ENCODE measurements at regions not wholly inside any gene's neighbourhood (a gene's known extent, or its start where the extent isn't known, plus 50 kb on each side); places are given as distances from the start of the nearest gene placed in this dataset.

DNA sequence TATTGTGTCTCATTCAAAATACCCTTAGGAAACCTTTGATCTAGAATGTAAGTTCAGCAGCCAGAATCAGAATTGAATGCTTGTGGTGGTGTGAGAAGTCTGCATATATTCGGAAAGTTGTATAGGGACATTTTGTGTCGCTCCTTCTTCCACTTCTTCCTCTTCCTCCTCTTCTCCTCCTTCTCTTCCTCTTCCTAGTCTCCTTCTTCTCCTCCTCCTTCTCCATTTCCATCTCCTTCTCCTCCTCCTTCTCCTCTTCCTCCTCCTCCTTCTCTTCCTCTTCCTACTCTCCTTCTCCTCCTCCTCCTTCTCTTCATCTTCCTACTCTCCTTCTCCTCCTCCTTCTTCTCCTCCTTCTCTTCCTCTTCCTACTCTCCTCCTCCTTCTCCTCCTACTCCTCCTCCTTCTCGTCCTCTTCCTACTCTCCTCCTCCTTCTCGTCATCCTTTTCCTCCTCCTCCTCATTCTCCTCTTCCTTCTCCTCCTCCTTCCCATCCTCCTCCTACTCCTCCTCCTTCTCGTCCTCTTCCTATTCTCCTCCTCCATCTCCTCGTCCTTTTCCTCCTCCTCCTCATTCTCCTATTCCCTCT is 749.3 kb upstream of the GOLIM4 start:
- no peak overlapping the region for H3K4me3 Mint-ChIP-seq
- ChIA-PET POLR2A (interaction anchor here (0.5 kb wide), 1 partner anchor 725 kb away, joined by 4 read pairs; no protein-coding TSS in a partner anchor), CTCF (no interaction called here)
- H3K27me3 Mint-ChIP-seq (ENCODE audit: low read depth): peaks cover 13% of the 10 kb centered on the region
- TF ChIP-seq IRF2 (CRISPR knock-in tag; IDR thresholded peaks at IDR 0.05; ENCODE audit: borderline replicate concordance, low read depth) (no peak), ZNF138 (CRISPR knock-in tag; conservative IDR thresholded peaks at IDR 0.05) (no peak)
- TF ChIP-seq, protein P1, sequence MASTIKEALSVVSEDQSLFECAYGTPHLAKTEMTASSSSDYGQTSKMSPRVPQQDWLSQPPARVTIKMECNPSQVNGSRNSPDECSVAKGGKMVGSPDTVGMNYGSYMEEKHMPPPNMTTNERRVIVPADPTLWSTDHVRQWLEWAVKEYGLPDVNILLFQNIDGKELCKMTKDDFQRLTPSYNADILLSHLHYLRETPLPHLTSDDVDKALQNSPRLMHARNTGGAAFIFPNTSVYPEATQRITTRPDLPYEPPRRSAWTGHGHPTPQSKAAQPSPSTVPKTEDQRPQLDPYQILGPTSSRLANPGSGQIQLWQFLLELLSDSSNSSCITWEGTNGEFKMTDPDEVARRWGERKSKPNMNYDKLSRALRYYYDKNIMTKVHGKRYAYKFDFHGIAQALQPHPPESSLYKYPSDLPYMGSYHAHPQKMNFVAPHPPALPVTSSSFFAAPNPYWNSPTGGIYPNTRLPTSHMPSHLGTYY (CRISPR knock-in tag; IDR thresholded peaks at IDR 0.05): no peak
- TF ChIP-seq, protein P2, sequence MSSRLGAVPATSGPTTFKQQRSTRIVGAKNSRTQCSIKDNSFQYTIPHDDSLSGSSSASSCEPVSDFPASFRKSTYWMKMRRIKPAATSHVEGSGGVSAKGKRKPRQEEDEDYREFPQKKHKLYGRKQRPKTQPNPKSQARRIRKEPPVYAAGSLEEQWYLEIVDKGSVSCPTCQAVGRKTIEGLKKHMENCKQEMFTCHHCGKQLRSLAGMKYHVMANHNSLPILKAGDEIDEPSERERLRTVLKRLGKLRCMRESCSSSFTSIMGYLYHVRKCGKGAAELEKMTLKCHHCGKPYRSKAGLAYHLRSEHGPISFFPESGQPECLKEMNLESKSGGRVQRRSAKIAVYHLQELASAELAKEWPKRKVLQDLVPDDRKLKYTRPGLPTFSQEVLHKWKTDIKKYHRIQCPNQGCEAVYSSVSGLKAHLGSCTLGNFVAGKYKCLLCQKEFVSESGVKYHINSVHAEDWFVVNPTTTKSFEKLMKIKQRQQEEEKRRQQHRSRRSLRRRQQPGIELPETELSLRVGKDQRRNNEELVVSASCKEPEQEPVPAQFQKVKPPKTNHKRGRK (CRISPR knock-in tag; IDR thresholded peaks at IDR 0.05; ENCODE audit: borderline replicate concordance): 0 out of 2 replicates have a peak, but pooled peaks have one; percentile 73
- DNase-seq (ENCODE audit: low spot score) (no peak), ATAC-seq (no peak)
- H3K4me1 Mint-ChIP-seq: peaks cover 59% of the 10 kb centered on the region
- peaks cover 5% of the 10 kb centered on the region for H3K36me3 Mint-ChIP-seq
- H3K9me3 Mint-ChIP-seq: peaks cover 16% of the 10 kb centered on the region
- H3K27ac Mint-ChIP-seq: no peak overlapping the region

DNA sequence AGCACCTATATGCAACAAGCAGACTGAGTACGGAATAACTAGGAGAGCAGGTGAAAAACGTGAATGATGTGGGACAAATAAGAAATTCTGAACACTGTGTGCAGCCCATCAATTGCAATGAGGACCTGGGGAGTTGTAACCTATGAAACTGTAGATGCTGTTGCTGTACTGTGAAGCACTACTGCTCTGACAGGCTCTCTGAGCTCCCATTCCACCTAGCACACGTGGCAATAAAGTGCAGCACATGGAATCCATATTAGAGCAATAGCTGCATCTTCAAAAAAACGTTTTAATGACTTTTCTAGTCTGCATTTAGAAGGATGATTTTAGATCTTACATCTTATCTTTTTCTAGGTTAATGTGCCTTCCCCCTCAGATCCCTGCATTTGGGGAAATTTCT is 748.7 kb upstream of the GOLIM4 start:
- Mint-ChIP-seq H3K27ac (no peak overlapping the region), H3K27me3 (ENCODE audit: low read depth) (peaks cover 13% of the 10 kb centered on the region), H3K9me3 (peaks cover 16% of the 10 kb centered on the region), H3K4me1 (peaks cover 65% of the 10 kb centered on the region), H3K36me3 (peaks cover 5% of the 10 kb centered on the region), H3K4me3 (no peak overlapping the region)
- ATAC-seq (no peak), DNase-seq (ENCODE audit: low spot score) (no peak)
- CTCF ChIA-PET: no interaction called here
- TF ChIP-seq ZBTB21 (CRISPR knock-in tag; IDR thresholded peaks at IDR 0.05; ENCODE audit: borderline replicate concordance): no peak
- TF ChIP-seq HMGA2 (CRISPR knock-in tag; IDR thresholded peaks at IDR 0.05): no peak
- TF ChIP-seq, protein P1 (CRISPR knock-in tag; IDR thresholded peaks at IDR 0.05): no peak
- TF ChIP-seq, protein P3, sequence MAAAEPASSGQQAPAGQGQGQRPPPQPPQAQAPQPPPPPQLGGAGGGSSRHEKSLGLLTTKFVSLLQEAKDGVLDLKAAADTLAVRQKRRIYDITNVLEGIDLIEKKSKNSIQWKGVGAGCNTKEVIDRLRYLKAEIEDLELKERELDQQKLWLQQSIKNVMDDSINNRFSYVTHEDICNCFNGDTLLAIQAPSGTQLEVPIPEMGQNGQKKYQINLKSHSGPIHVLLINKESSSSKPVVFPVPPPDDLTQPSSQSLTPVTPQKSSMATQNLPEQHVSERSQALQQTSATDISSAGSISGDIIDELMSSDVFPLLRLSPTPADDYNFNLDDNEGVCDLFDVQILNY (CRISPR knock-in tag; IDR thresholded peaks at IDR 0.05): no peak
- TF ChIP-seq, protein P4, sequence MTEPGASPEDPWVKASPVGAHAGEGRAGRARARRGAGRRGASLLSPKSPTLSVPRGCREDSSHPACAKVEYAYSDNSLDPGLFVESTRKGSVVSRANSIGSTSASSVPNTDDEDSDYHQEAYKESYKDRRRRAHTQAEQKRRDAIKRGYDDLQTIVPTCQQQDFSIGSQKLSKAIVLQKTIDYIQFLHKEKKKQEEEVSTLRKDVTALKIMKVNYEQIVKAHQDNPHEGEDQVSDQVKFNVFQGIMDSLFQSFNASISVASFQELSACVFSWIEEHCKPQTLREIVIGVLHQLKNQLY (CRISPR knock-in tag; IDR thresholded peaks at IDR 0.05): no peak
- TF ChIP-seq TP53 (CRISPR knock-in tag; IDR thresholded peaks at IDR 0.05): no peak
- POLR2A ChIA-PET: interaction anchor here (0.5 kb wide), 1 partner anchor 724 kb away, joined by 4 read pairs; no protein-coding TSS in a partner anchor

DNA sequence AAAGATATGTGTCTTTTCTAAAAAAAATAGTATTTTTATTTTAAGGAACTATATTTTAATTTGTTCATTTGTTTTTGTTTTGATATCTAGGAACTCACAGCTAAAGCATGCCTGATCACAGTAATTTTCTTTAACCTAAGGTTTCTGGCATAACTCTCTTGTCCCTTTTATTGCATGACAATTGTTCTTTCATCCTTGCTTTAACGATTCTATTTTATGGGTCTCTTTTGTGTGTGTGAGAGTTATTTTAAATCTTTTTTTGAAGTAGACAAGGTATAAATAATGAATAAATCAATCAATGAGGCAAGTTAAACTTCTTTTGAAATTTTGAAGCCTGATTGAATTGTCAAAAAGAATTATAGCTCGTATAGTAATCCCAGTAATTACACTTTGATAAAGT is 747.8 kb upstream of the GOLIM4 start:
- peaks cover 16% of the 10 kb centered on the region for H3K9me3 Mint-ChIP-seq
- ChIA-PET POLR2A (no interaction called here), CTCF (interaction anchor here (1.5 kb wide), 1 partner anchor 632 kb away, joined by 5 read pairs; no protein-coding TSS in a partner anchor)
- DNase-seq (ENCODE audit: low spot score) (no peak), ATAC-seq (no peak)
- H3K36me3 Mint-ChIP-seq: peaks cover 5% of the 10 kb centered on the region
- no peak overlapping the region for H3K27ac Mint-ChIP-seq
- no peak overlapping the region for H3K4me3 Mint-ChIP-seq
- peaks cover 71% of the 10 kb centered on the region for H3K4me1 Mint-ChIP-seq
- H3K27me3 Mint-ChIP-seq (ENCODE audit: low read depth): peaks cover 13% of the 10 kb centered on the region
- TF ChIP-seq, protein P5, sequence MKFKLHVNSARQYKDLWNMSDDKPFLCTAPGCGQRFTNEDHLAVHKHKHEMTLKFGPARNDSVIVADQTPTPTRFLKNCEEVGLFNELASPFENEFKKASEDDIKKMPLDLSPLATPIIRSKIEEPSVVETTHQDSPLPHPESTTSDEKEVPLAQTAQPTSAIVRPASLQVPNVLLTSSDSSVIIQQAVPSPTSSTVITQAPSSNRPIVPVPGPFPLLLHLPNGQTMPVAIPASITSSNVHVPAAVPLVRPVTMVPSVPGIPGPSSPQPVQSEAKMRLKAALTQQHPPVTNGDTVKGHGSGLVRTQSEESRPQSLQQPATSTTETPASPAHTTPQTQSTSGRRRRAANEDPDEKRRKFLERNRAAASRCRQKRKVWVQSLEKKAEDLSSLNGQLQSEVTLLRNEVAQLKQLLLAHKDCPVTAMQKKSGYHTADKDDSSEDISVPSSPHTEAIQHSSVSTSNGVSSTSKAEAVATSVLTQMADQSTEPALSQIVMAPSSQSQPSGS (CRISPR knock-in tag; IDR thresholded peaks at IDR 0.05; ENCODE audit: borderline replicate concordance, low read depth): no peak
- TF ChIP-seq, protein P6, sequence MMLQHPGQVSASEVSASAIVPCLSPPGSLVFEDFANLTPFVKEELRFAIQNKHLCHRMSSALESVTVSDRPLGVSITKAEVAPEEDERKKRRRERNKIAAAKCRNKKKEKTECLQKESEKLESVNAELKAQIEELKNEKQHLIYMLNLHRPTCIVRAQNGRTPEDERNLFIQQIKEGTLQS (CRISPR knock-in tag; conservative IDR thresholded peaks at IDR 0.05): no peak
- TF ChIP-seq NFYB (CRISPR knock-in tag; conservative IDR thresholded peaks at IDR 0.05; ENCODE audit: low read depth) (no peak), CREB1 (CRISPR knock-in tag; IDR thresholded peaks at IDR 0.05) (no peak), NFE2L1 (CRISPR knock-in tag; IDR thresholded peaks at IDR 0.05) (no peak), ZNF232 (CRISPR knock-in tag; IDR thresholded peaks at IDR 0.05) (no peak), ZNF263 (CRISPR knock-in tag; IDR thresholded peaks at IDR 0.05; ENCODE audit: low read depth) (no peak)
- TF ChIP-seq, protein P3 (CRISPR knock-in tag; IDR thresholded peaks at IDR 0.05): no peak
- TF ChIP-seq, protein P7, sequence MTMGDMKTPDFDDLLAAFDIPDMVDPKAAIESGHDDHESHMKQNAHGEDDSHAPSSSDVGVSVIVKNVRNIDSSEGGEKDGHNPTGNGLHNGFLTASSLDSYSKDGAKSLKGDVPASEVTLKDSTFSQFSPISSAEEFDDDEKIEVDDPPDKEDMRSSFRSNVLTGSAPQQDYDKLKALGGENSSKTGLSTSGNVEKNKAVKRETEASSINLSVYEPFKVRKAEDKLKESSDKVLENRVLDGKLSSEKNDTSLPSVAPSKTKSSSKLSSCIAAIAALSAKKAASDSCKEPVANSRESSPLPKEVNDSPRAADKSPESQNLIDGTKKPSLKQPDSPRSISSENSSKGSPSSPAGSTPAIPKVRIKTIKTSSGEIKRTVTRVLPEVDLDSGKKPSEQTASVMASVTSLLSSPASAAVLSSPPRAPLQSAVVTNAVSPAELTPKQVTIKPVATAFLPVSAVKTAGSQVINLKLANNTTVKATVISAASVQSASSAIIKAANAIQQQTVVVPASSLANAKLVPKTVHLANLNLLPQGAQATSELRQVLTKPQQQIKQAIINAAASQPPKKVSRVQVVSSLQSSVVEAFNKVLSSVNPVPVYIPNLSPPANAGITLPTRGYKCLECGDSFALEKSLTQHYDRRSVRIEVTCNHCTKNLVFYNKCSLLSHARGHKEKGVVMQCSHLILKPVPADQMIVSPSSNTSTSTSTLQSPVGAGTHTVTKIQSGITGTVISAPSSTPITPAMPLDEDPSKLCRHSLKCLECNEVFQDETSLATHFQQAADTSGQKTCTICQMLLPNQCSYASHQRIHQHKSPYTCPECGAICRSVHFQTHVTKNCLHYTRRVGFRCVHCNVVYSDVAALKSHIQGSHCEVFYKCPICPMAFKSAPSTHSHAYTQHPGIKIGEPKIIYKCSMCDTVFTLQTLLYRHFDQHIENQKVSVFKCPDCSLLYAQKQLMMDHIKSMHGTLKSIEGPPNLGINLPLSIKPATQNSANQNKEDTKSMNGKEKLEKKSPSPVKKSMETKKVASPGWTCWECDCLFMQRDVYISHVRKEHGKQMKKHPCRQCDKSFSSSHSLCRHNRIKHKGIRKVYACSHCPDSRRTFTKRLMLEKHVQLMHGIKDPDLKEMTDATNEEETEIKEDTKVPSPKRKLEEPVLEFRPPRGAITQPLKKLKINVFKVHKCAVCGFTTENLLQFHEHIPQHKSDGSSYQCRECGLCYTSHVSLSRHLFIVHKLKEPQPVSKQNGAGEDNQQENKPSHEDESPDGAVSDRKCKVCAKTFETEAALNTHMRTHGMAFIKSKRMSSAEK (CRISPR knock-in tag; IDR thresholded peaks at IDR 0.05; ENCODE audit: borderline replicate concordance): no peak
